Endothelial cell of umbilical vein (primary cell): ENCODE measurements at regions not wholly inside any gene's neighbourhood (a gene's known extent, or its start where the extent isn't known, plus 50 kb on each side); places are given as distances from the start of the nearest gene placed in this dataset.

ENCODE experiments used
- BruUV-seq: library from RNA; stranded (reverse); fragments of 400-500 nt; replicated peaks from 2 replicates; lab custom pipeline; 2021; lab: Mats Ljungman, UMichigan
- CTCF ChIA-PET: fragments of 300-600, 350-600 bp; sonication (Branson Sonifier 250); formaldehyde crosslinking; loops from one replicate; lab custom pipeline; 2021; ENCODE audit warnings: antibody characterized with exemption, inconsistent platforms; lab: Charles Lee
- POLR2A ChIA-PET: fragments of 300-600, 350-600 bp; sonication (Branson Sonifier 250); formaldehyde crosslinking; loops from one replicate; lab custom pipeline; 2021; ENCODE audit warnings: antibody characterized with exemption, inconsistent platforms; lab: Charles Lee
- DNase-seq: peaks from one replicate; pipeline ENCODE4 v3.0.0-alpha.2; 2011; ENCODE audit warnings: low read depth, low spot score
- FAIRE-seq: peaks from 2 replicates; lab custom pipeline; 2011; peaks lifted over from hg19 to GRCh38; lab: Jason Lieb, UNC
- H2AFZ ChIP-seq: 2 replicates; pipeline ENCODE4 v1.6.0; 2012; ENCODE audit warnings: low read depth, low read length, control low read depth, inconsistent platforms
- H3K27ac ChIP-seq: 2 replicates; pipeline ENCODE4 v1.5.1; 2011; ENCODE audit warnings: low read depth, mild to moderate bottlenecking, control low read depth, low read length, moderate library complexity; ENCODE audit not compliant: insufficient read depth
- H3K27me3 ChIP-seq, 2 experiments: 2 replicates each; pipeline versions ENCODE4 v1.6.0 to v1.6.1; 2011; ENCODE audit warnings: low read length in 2 of 2, mixed read lengths in 1 of 2; ENCODE audit not compliant: control insufficient read depth in 2 of 2, insufficient read depth in 2 of 2
- H3K36me3 ChIP-seq, 2 experiments: 2 replicates in 1 of 2; 3 replicates in 1 of 2; pipeline ENCODE4 v1.5.1; 2011; ENCODE audit warnings: low read length in 2 of 2, mild to moderate bottlenecking in 1 of 2, moderate library complexity in 1 of 2; ENCODE audit not compliant: control insufficient read depth in 2 of 2, insufficient read depth in 2 of 2; ENCODE audit errors: extremely low read depth in 1 of 2
- H3K4me1 ChIP-seq: 3 replicates; pipeline ENCODE4 v1.5.1; 2011; ENCODE audit warnings: mild to moderate bottlenecking, low read length; ENCODE audit not compliant: control insufficient read depth, insufficient read depth; ENCODE audit errors: extremely low read depth
- H3K4me2 ChIP-seq: 2 replicates; pipeline ENCODE4 v1.6.1; 2011; ENCODE audit warnings: low read length, control low read depth, mixed read lengths; ENCODE audit not compliant: insufficient read depth
- H3K4me3 ChIP-seq, 3 experiments: fragments of 200-600 bp in 1 of 3; sonication (generic), shearing (Covaris generic) in 1 of 3; replicated peaks in 1 of 3; 2 replicates each; pipeline ENCODE4 v1.5.1; 2011 to 2016; ENCODE audit warnings: control low read depth in 3 of 3, low read length in 3 of 3, mild to moderate bottlenecking in 2 of 3, inconsistent platforms in 1 of 3, low read depth in 1 of 3, moderate library complexity in 1 of 3; ENCODE audit not compliant: insufficient read depth in 1 of 3
- H3K79me2 ChIP-seq: 2 replicates; pipeline ENCODE4 v1.6.0; 2012; ENCODE audit warnings: low read length, inconsistent platforms; ENCODE audit not compliant: control insufficient read depth, insufficient read depth
- H3K9ac ChIP-seq: replicated peaks from 2 replicates; pipeline ENCODE3; 2011; ENCODE audit warnings: low read length, control low read depth; ENCODE audit not compliant: insufficient read depth; ENCODE audit errors: extremely low read depth
- H3K9me1 ChIP-seq: replicated peaks from 3 replicates; pipeline ENCODE4 v1.6.0; 2011; ENCODE audit warnings: mild to moderate bottlenecking, low read length; ENCODE audit not compliant: control insufficient read depth, insufficient read depth; ENCODE audit errors: extremely low read depth
- H3K9me3 ChIP-seq: replicated peaks from 2 replicates; pipeline ENCODE4 v1.5.1; 2012; ENCODE audit warnings: low read length, inconsistent platforms; ENCODE audit not compliant: control insufficient read depth, insufficient read depth
- H4K20me1 ChIP-seq: replicated peaks from 2 replicates; pipeline ENCODE3; 2011; ENCODE audit warnings: mild to moderate bottlenecking, low read length; ENCODE audit not compliant: control insufficient read depth, insufficient read depth; ENCODE audit errors: extremely low read depth
- CTCF ChIP-seq, 2 donors: IDR thresholded peaks; 1 replicate in 1 of 2; 2 replicates in 1 of 2; pipeline ENCODE4 v1.5.1; 2011; ENCODE audit warnings: low read length in 2 of 2, mild to moderate bottlenecking in 2 of 2, moderate library complexity in 2 of 2, control low read depth in 1 of 2, inconsistent platforms in 1 of 2, low read depth in 1 of 2; ENCODE audit not compliant: insufficient read depth in 1 of 2; ENCODE audit errors: extremely low read depth in 1 of 2
- EZH2 ChIP-seq: IDR thresholded peaks from 2 replicates; pipeline ENCODE4 v1.6.1; 2012; ENCODE audit warnings: borderline replicate concordance, low read depth, mild to moderate bottlenecking, moderate library complexity, low read length, inconsistent platforms; ENCODE audit not compliant: severe bottlenecking
- FOS ChIP-seq: IDR thresholded peaks from 2 replicates; pipeline ENCODE4 v1.6.1; 2011; ENCODE audit warnings: mild to moderate bottlenecking, low read length, moderate library complexity, borderline replicate concordance; ENCODE audit not compliant: insufficient read depth
- GATA2 ChIP-seq: IDR thresholded peaks from 2 replicates; pipeline ENCODE4 v1.7.0; 2011; ENCODE audit warnings: low read depth, mild to moderate bottlenecking, moderate library complexity, mixed read lengths, low read length; ENCODE audit not compliant: insufficient read length, insufficient read depth
- JUN ChIP-seq: IDR thresholded peaks from 2 replicates; pipeline ENCODE4 v1.6.1; 2011; ENCODE audit warnings: borderline replicate concordance, low read depth; ENCODE audit not compliant: insufficient read length, insufficient read depth
- MAX ChIP-seq: IDR thresholded peaks from 2 replicates; pipeline ENCODE4 v1.6.1; 2011; ENCODE audit not compliant: insufficient read depth, insufficient read length
- MYC ChIP-seq: IDR thresholded peaks from one replicate; pipeline ENCODE4 v1.6.1; 2011; ENCODE audit warnings: mild to moderate bottlenecking, low read depth, low read length
- POLR2A ChIP-seq: IDR thresholded peaks from 2 replicates; pipeline ENCODE4 v1.6.1; 2012; ENCODE audit warnings: low read depth, mild to moderate bottlenecking, control low read depth, low read length
- POLR2AphosphoS5 ChIP-seq: IDR thresholded peaks from 2 replicates; pipeline ENCODE4 v1.6.1; 2012; ENCODE audit warnings: low read depth, mild to moderate bottlenecking, control low read depth, low read length, moderate library complexity; ENCODE audit not compliant: insufficient read depth
- dilution Hi-C: fragments of 300-500 bp; cut with MboI; formaldehyde crosslinking; loops from one replicate; pipeline ENCODE4 v1.15.0; 2019; ENCODE audit warnings: low sequenced_read_pairs; ENCODE audit not compliant: extremely low pct_ligation_motif_present
- intact Hi-C: fragments of 100-400 bp; cut with micrococcal nuclease; formaldehyde crosslinking; loops from one replicate; pipeline ENCODE4 v1.10.0; 2022

- intact Hi-C loops (no loop called here), dilution Hi-C loops (no loop called here)
- ChIA-PET CTCF (no interaction called here), POLR2A (no interaction called here)
- Histone ChIP-seq H3K4me2 (no peak overlapping the region), H3K4me1 (no peaks in the 10 kb centered on the region), H3K9me1 (no peaks in the 10 kb centered on the region), H2AFZ (no peak overlapping the region), H3K36me3 (no peaks in the 10 kb centered on the region), H4K20me1 (no peaks in the 10 kb centered on the region), H3K4me3 (no peak overlapping the region), H3K79me2 (no peaks in the 10 kb centered on the region), H3K9ac (no peak overlapping the region), H3K27ac (no peak overlapping the region), H3K27me3 (no peaks in the 10 kb centered on the region), H3K9me3 (no peaks in the 10 kb centered on the region)
- no TSS peak for BruUV-seq
- FAIRE-seq: no peak
- no peak for TF ChIP-seq MYC
- no peak for TF ChIP-seq GATA2
- no peak for TF ChIP-seq FOS
- TF ChIP-seq EZH2: no peak
- TF ChIP-seq MAX: no peak
- no peak for DNase-seq
These were observed 564.2 kb downstream of the TMTC2 start for GRCh38 chr12:83250866-83251265.

- DNase-seq: no peak
- intact Hi-C loops (no loop called here), dilution Hi-C loops (no loop called here)
- H3K79me2 ChIP-seq: no peaks in the 10 kb centered on the region
- no peak overlapping the region for H3K27ac ChIP-seq
- H3K4me3 ChIP-seq: no peak overlapping the region
- CTCF ChIA-PET: no interaction called here
- no peaks in the 10 kb centered on the region for H3K36me3 ChIP-seq
- no peak overlapping the region for H2AFZ ChIP-seq
- H3K9ac ChIP-seq: no peak overlapping the region
- FAIRE-seq: no peak
- H4K20me1 ChIP-seq: no peaks in the 10 kb centered on the region
- POLR2A ChIA-PET: no interaction called here
- no peak overlapping the region for H3K4me2 ChIP-seq
- no peaks in the 10 kb centered on the region for H3K27me3 ChIP-seq
- H3K9me1 ChIP-seq: no peaks in the 10 kb centered on the region
- no peaks in the 10 kb centered on the region for H3K4me1 ChIP-seq
- TF ChIP-seq POLR2A: no peak
- TF ChIP-seq GATA2: no peak
- no peak for TF ChIP-seq MYC
- no peak for TF ChIP-seq EZH2
- no peak for TF ChIP-seq CTCF (IDR thresholded peaks at IDR 0.05; ENCODE audit: extremely low read depth in 1 of 2, insufficient read depth in 1 of 2, low read depth in 1 of 2, low read length in 2 of 2)
- TF ChIP-seq MAX: no peak
- TF ChIP-seq JUN: no peak
- no peak for TF ChIP-seq POLR2AphosphoS5
- TF ChIP-seq FOS: no peak
- no TSS peak for BruUV-seq
- H3K9me3 ChIP-seq: no peaks in the 10 kb centered on the region
These were observed 558.5 kb downstream of the TMTC2 start for GRCh38 chr12:83245156-83245555.
